H1 (cell line): ENCODE measurements at regions not wholly inside any gene's neighbourhood (a gene's known extent, or its start where the extent isn't known, plus 50 kb on each side); places are given as distances from the start of the nearest gene placed in this dataset.

ENCODE experiments used
- CBX5 ChIP-seq: fragments of 300-800, 300-1000 bp; sonication (generic); IDR thresholded peaks from 2 replicates; pipeline ENCODE4 v1.7.1; 2016; ENCODE audit warnings: antibody characterized with exemption, low read length, low read depth
- E2F6 ChIP-seq: IDR thresholded peaks from 2 replicates; pipeline ENCODE4 v1.6.1; 2012; ENCODE audit warnings: inconsistent platforms

DNA sequence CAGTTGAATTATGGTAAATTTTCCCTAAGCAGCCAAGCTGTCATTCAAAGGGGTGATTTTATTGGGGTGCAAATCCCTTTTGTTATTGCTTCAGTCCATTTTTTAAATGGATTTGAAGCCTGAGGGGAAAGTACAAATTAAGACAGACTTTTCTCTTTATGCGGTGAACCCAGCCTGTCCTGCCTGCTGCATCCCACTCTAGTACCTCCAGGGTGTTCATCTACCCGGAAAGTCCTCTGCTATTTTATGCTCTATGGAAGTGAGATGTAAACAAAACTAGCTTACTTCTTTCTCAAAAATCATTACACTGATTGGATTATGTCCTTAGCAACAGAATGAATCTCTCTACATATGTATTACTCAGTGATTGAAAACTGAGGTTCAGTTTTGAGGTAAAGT, 1088.9 kb upstream of the CITED2 start:
- TF ChIP-seq E2F6 (no peak), CBX5 (no peak)
